Sigmoid colon (tissue), 6 donors: ENCODE measurements at regions not wholly inside any gene's neighbourhood (a gene's known extent, or its start where the extent isn't known, plus 50 kb on each side); places are given as distances from the start of the nearest gene placed in this dataset.

Experiments used
- DNase-seq: peaks from one replicate; pipeline ENCODE4 v3.0.0-alpha.2; 2019
- H3K27ac ChIP-seq, 4 donors: fragments of 200-600 bp; sonication (generic); one replicate each; pipeline ENCODE4 v1.5.1; 2016 to 2019; ENCODE audit warnings: mild to moderate bottlenecking in 1 of 4
- H3K27me3 ChIP-seq, 3 donors: fragments of 200-600 bp; sonication (generic); one replicate each; pipeline ENCODE4 v1.5.1; 2019; ENCODE audit warnings: mild to moderate bottlenecking in 1 of 3
- H3K36me3 ChIP-seq, 4 donors: fragments of 200-600 bp; sonication (generic); one replicate each; pipeline ENCODE4 v1.5.1; 2016 to 2019
- H3K4me1 ChIP-seq, 4 donors: fragments of 200-600 bp; sonication (generic); one replicate each; pipeline ENCODE4 v1.5.1; 2017 to 2019
- H3K4me3 ChIP-seq, 4 donors: fragments of 200-600 bp; sonication (generic); one replicate each; pipeline ENCODE4 v1.5.1; 2017 to 2019; ENCODE audit warnings: mild to moderate bottlenecking in 2 of 4, moderate library complexity in 1 of 4
- H3K9me3 ChIP-seq, 4 donors: fragments of 200-600 bp in 3 of 4; sonication (generic) in 3 of 4; one replicate each; pipeline versions ENCODE4 v1.5.1 to v1.6.1; 2013 to 2019
- EP300 ChIP-seq, 4 donors: sonication (generic); formaldehyde crosslinking; IDR thresholded peaks; one replicate each; pipeline ENCODE4 v1.6.1; 2017; ENCODE audit warnings: antibody characterized with exemption in 4 of 4
- POLR2A ChIP-seq, 2 donors: fragments of 450-650 bp; IDR thresholded peaks; one replicate each; pipeline ENCODE4 v1.6.1; 2016; ENCODE audit warnings: antibody characterized with exemption in 2 of 2, mild to moderate bottlenecking in 2 of 2, moderate library complexity in 2 of 2
- POLR2AphosphoS5 ChIP-seq, 4 donors: sonication (generic); formaldehyde crosslinking; IDR thresholded peaks; one replicate each; pipeline ENCODE4 v1.6.1; 2017; ENCODE audit warnings: antibody characterized with exemption in 4 of 4
- WGBS, 2 donors: extraction: QIAGEN DNeasy Blood & Tissue Kit; methylation state at CpG; one replicate each; pipeline ENCODE4 v1.1.7; 2013; 5-methylcytosine and 5-hydroxymethylcytosine counted together
- intact Hi-C: fragments of 100-400 bp; cut with DNase I; formaldehyde crosslinking; loops from one replicate; pipeline ENCODE4 v1.15.1; 2023
- TF ChIP-seq, protein P1 (sequence below), 4 experiments: fragments of 450-650 bp in 3 of 4; fragments of 200-600 bp in 1 of 4; IDR thresholded peaks; one replicate each; pipeline ENCODE4 v1.5.1; 2016 to 2019; ENCODE audit warnings: antibody characterized with exemption in 4 of 4, mild to moderate bottlenecking in 3 of 4, moderate library complexity in 2 of 4
- donor health status: healthy with polysubstance abuse.
- donor health status: healthy.

DNA sequence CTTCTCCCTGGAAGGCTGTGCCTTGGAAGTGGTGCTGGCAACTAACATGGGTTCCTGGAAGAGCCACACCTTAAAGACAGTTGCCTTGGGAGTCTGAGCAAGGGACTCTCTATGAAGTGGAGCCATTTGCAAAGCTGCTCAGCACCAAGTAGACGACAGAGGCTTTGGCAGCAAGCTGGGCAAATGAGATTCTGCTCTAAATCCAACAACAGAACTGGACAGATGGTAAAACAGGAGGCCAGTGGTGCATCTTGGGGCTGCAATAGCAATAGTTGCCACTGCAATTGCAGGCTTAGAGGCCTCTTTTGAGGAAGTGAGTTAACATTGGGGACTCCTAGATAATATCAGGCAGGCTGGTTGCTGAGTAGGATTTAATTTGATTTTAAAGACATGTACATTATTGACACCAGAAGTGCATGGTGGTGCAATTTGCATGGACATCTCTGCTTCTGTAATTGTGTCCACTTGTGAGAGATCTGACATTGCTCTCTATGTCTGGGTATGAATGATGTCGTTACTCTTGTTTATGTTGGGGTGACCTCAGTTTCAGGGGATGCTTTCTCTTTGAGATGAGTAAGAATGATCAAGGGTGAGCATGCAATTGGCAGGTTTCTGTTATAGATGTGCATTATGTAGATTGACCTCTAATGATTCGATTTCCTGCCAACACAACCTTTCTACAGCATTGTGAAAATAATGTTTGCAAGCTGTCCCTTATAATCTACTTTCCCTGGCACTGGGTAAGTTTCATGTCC is 568.3 kb upstream of the MEX3C start:
- 48 to 64% methylated on average over 3 of the region's 3 CpGs for WGBS, 2 donors
- Histone ChIP-seq H3K4me1 (no peaks in the 10 kb centered on the region), H3K27ac (no peak overlapping the region), H3K36me3 (no peaks in the 10 kb centered on the region), H3K27me3 (no peaks in the 10 kb centered on the region), H3K4me3 (no peak overlapping the region), H3K9me3 (no peaks in the 10 kb centered on the region)
- TF ChIP-seq EP300 (IDR thresholded peaks at IDR 0.05) (no peak), POLR2A (IDR thresholded peaks at IDR 0.05) (no peak)
- intact Hi-C loops = no loop called here
- DNase-seq = no peak

DNA sequence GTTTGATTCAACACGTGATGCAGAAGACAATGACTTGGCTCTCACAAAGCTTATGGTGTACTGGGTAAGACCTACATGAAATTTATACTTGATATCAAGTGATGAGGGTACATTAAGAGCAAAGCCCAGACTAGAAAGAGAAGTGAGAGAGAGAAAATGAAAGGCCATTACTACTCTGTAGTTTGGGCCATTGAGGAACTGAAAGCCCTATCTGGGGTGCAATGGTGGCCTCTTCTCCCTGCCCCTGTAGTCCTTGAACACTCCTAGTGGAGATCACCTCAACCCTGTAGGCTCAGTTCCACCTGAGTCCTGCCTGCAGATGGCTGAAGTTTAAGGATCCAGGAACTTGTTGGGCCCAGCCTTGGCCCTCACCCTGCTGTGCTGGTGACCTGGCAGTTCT is 569.8 kb upstream of the MEX3C start:
- intact Hi-C loops = no loop called here
- DNase-seq = no peak
- TF ChIP-seq EP300 (IDR thresholded peaks at IDR 0.05) (no peak), POLR2A (IDR thresholded peaks at IDR 0.05) (no peak), POLR2AphosphoS5 (IDR thresholded peaks at IDR 0.05) (no peak)
- TF ChIP-seq, protein P1, sequence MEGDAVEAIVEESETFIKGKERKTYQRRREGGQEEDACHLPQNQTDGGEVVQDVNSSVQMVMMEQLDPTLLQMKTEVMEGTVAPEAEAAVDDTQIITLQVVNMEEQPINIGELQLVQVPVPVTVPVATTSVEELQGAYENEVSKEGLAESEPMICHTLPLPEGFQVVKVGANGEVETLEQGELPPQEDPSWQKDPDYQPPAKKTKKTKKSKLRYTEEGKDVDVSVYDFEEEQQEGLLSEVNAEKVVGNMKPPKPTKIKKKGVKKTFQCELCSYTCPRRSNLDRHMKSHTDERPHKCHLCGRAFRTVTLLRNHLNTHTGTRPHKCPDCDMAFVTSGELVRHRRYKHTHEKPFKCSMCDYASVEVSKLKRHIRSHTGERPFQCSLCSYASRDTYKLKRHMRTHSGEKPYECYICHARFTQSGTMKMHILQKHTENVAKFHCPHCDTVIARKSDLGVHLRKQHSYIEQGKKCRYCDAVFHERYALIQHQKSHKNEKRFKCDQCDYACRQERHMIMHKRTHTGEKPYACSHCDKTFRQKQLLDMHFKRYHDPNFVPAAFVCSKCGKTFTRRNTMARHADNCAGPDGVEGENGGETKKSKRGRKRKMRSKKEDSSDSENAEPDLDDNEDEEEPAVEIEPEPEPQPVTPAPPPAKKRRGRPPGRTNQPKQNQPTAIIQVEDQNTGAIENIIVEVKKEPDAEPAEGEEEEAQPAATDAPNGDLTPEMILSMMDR (IDR thresholded peaks at IDR 0.05) = no peak
- Histone ChIP-seq H3K27ac (no peak overlapping the region), H3K36me3 (no peaks in the 10 kb centered on the region), H3K4me1 (no peaks in the 10 kb centered on the region), H3K4me3 (no peak overlapping the region), H3K27me3 (no peaks in the 10 kb centered on the region), H3K9me3 (no peaks in the 10 kb centered on the region)
- 66 to 77% methylated on average over 1 of the region's 1 CpG for WGBS, 2 donors

DNA sequence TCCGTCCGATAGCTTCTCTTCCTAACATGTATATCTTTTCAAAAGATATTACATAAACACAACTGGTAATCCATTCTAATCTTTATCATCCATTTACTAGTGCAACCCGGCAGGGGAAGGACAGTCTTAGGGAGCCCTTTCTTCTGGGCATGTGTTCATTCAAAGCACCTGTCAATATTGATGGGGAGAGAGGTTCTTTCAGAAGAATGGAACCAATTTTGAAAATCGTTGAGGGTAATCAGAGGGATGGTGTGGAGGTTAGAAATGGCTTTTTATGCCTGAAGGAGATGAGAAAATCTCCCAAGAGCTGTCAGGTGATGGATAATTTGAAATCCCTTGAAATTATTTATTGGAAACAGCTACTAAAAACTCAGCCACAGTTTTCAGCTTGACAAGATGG is 561.9 kb upstream of the DCC start:
- WGBS, 2 donors = 69 to 78% methylated on average over 4 of the region's 4 CpGs
- Histone ChIP-seq H3K4me1 (no peaks in the 10 kb centered on the region), H3K4me3 (no peak overlapping the region), H3K36me3 (no peaks in the 10 kb centered on the region), H3K27ac (no peak overlapping the region), H3K27me3 (no peaks in the 10 kb centered on the region), H3K9me3 (no peaks in the 10 kb centered on the region)
- no peak for DNase-seq
- no peak for TF ChIP-seq EP300 (IDR thresholded peaks at IDR 0.05)
- TF ChIP-seq, protein P1 (IDR thresholded peaks at IDR 0.05) = no peak
- no peak for TF ChIP-seq POLR2A (IDR thresholded peaks at IDR 0.05)
- no peak for TF ChIP-seq POLR2AphosphoS5 (IDR thresholded peaks at IDR 0.05)
- intact Hi-C loops = no loop called here

DNA sequence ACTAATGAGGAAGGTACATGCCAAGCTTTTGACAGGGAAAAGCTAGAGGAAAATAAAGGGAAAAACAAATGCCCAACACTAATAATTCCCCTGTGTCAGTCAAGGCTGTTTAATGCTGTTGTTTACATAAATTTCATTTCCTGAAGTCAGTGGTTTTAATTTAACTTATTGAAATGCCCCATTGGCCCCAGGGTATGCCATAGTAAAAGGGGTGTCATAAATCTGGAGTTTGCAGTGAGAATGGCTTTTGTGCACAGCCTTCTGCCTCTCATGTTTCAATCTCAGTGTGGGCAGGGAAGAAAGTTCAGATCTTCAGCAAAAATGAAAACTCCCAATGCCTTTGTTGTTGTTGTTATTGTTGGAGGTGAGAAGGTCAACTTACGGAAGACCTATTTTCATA is 550.1 kb upstream of the DCC start:
- no peak overlapping the region for H3K27ac ChIP-seq
- no peak for TF ChIP-seq EP300 (IDR thresholded peaks at IDR 0.05)
- no peaks in the 10 kb centered on the region for H3K36me3 ChIP-seq
- 72 to 73% methylated on average over 1 of the region's 1 CpG for WGBS, 2 donors
- no peaks in the 10 kb centered on the region for H3K4me1 ChIP-seq
- no peaks in the 10 kb centered on the region for H3K27me3 ChIP-seq
- no peak for DNase-seq
- H3K9me3 ChIP-seq = no peaks in the 10 kb centered on the region
- intact Hi-C loops = no loop called here
- no peak overlapping the region for H3K4me3 ChIP-seq

DNA sequence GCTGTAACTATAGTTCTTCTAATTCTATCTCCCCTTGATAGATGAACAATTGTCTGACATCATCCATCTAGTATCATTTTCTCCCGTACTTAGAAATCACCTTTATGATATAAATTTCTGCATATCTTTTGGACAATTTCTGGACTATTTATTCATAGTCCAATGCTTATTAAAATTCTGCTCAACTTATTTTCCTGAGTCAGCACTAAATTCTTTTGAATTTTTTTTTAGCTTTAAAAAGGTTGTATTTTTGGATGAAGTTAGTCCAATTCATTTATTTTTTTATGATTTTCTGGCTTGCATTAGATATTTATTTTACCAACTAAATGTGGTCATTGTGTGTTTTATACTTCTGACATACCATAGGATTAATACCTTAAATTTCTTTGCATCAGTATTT is 538.5 kb upstream of the DCC start:
- H3K27ac ChIP-seq = no peak overlapping the region
- H3K4me3 ChIP-seq = no peak overlapping the region
- TF ChIP-seq EP300 (IDR thresholded peaks at IDR 0.05) (no peak), POLR2AphosphoS5 (IDR thresholded peaks at IDR 0.05) (no peak), POLR2A (IDR thresholded peaks at IDR 0.05) (no peak)
- TF ChIP-seq, protein P1 (IDR thresholded peaks at IDR 0.05) = no peak
- intact Hi-C loops = no loop called here
- H3K27me3 ChIP-seq = no peaks in the 10 kb centered on the region
- WGBS, 2 donors = 91 to 96% methylated on average over 1 of the region's 1 CpG
- H3K36me3 ChIP-seq = no peaks in the 10 kb centered on the region
- no peaks in the 10 kb centered on the region for H3K9me3 ChIP-seq
- no peak for DNase-seq
- no peaks in the 10 kb centered on the region for H3K4me1 ChIP-seq
